C4-2B (cell line): ENCODE measurements at regions not wholly inside any gene's neighbourhood (a gene's known extent, or its start where the extent isn't known, plus 50 kb on each side); places are given as distances from the start of the nearest gene placed in this dataset.
"Not testable (repeated sequence)": the region's sequence is repeated elsewhere in the genome, so short reads cannot be mapped to it uniquely, and the experiment has no call there.

ENCODE experiments used
- H3K27ac ChIP-seq: fragments of 450-650 bp; 2 replicates; pipeline ENCODE4 v1.5.1; 2017
- CTCF ChIP-seq: fragments of 450-650 bp; conservative IDR thresholded peaks from 2 replicates; pipeline ENCODE4 v1.5.1; 2017; ENCODE audit warnings: mild to moderate bottlenecking
- ZFX ChIP-seq: fragments of 450-650 bp; IDR thresholded peaks from 2 replicates; pipeline ENCODE4 v1.6.1; 2017

DNA sequence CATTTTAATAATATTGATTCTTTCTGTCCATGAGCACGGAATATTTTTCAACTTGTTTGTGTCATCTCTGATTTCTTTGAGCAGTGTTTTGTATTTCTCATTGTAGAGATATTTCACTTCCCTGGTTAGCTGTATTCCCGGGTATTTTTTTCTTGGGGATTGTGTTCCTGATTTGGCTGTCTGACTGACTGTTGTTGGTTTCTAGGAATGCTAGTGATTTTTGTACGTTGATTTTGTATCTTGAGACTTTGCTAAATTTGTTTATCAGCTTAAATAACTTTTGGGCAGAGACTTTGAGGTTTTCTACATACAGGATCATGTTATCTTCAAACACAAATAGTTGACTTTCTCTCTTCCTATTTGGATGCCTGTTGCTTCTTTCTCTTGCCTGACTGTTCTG, 418.8 kb upstream of the ALCAM start:
- no peak overlapping the region for H3K27ac ChIP-seq
- TF ChIP-seq CTCF (no peak), ZFX (no peak)

GRCh38 chr3:104949810-104950209, 416.9 kb upstream of the ALCAM start:
- not testable (repeated sequence) for H3K27ac ChIP-seq

DNA sequence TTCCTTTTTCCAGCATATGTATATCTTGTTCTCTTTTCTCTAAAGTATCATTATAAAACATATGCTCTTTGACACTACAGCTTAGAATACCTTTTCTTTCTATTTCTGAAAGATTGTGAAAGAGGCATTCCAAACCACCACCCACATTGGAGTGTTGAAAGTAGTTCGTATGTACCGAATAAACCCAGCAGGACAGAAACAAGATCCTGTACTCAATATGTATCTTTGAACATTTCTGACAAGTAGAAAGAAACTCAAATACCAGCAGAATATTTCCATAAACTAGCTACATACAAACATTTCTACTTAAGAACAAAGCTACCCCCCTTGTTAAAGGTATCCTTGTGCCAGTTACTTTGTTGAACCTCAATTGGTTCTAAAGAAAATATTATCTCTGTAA, 415.3 kb upstream of the ALCAM start:
- TF ChIP-seq ZFX (no peak), CTCF (no peak)
- no peak overlapping the region for H3K27ac ChIP-seq

DNA sequence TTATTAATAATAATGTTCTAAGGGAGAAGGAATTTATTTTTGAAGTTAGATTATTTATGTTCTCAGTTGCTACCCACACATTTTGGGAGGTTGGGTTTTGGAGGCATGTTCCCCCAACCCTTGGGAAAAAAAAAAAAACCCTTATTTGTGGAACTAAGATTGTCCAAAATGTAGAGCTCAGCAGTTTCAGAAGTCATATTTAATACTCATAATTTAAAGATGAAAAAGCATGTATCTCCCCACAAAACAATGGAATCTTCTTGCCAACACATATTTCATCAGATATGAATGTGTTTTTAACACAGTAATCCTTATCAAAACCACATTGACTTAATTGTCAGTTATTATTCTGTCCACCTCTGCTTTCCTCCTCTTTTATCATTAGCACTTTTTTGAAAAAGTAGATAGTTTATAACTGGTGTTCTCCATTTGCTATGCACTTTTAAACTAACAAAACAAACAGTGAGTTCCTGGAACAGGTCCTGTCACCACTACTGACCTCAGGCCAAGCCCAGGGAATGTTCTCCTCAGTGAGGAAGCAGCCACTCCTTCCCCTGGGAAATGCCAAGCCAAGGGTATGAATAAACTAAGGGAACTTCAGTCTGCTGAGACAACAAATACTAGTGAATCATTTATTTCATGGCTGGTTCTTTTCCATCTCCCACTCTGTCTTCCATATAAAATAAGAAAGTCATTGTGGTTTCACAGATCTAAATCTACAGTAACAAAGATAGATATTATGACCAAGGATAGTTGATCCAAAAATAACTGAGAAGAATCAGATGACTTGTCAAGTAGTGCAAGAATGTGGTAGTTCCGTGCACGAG, 414.4 kb upstream of the ALCAM start:
- no peak overlapping the region for H3K27ac ChIP-seq
- TF ChIP-seq ZFX (no peak), CTCF (no peak)

GRCh38 chr3:104956620-104957345, 409.9 kb upstream of the ALCAM start:
- H3K27ac ChIP-seq = no peak overlapping the region
- TF ChIP-seq CTCF (no peak), ZFX (no peak)

- no peak overlapping the region for H3K27ac ChIP-seq
- TF ChIP-seq CTCF = no peak
- no peak for TF ChIP-seq ZFX
Measured at GRCh38 chr3:104960579-104960978, 406.1 kb upstream of the ALCAM start.

DNA sequence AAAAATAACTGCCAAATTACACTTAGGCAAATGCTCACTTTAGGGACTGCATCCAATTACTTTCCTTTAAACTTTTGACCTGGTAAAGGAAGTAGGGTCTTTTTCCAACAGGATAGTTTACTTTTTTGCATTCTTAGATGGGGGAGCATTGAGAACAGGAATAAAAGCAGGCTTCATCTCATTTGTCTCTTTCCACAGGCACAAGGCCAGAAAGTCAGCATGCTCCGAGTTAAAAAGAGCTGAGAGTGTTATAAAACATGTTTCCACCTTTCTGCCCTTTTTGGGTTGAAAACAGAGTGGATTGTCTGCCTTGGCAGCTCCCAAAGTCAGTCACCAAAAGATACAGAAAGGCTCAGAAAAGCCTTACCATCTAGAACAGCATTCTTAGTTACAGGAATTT, 404.9 kb upstream of the ALCAM start:
- TF ChIP-seq ZFX (no peak), CTCF (no peak)

More for the DNA sequence above, 404.9 kb upstream of the ALCAM start:
- no peak overlapping the region for H3K27ac ChIP-seq
